ENCODE measurements at regions not wholly inside any gene's neighbourhood (a gene's known extent, or its start where the extent isn't known, plus 50 kb on each side); places are given as distances from the start of the nearest gene placed in this dataset.
"Not testable (repeated sequence)": the region's sequence is repeated elsewhere in the genome, so short reads cannot be mapped to it uniquely, and the experiment has no call there.

- no peaks in the 10 kb centered on the region for H3K9me3 Mint-ChIP-seq
- no peaks in the 10 kb centered on the region for H3K36me3 Mint-ChIP-seq (ENCODE audit: low read depth)
- H3K4me3 Mint-ChIP-seq, result no peak overlapping the region
- H3K4me1 Mint-ChIP-seq (ENCODE audit: low read depth), result no peaks in the 10 kb centered on the region
- no peaks in the 10 kb centered on the region for H3K27me3 Mint-ChIP-seq
- no peak for DNase-seq
- H3K27ac Mint-ChIP-seq, result no peak overlapping the region
Observed at GRCh38 chr11:109680127-109680526, 258.1 kb downstream of the C11orf87 start.

GRCh38 chr11:109682788-109683187 lies 260.8 kb downstream of the C11orf87 start:
- H3K4me3 Mint-ChIP-seq; DNase-seq; H3K9me3 Mint-ChIP-seq; H3K27ac Mint-ChIP-seq; H3K27me3 Mint-ChIP-seq; H3K36me3 Mint-ChIP-seq (ENCODE audit: low read depth); H3K4me1 Mint-ChIP-seq (ENCODE audit: low read depth): not testable (repeated sequence)

- no peak overlapping the region for H3K27ac Mint-ChIP-seq
- no peak for DNase-seq
Observed at GRCh38 chr11:109695696-109696095, 273.7 kb downstream of the C11orf87 start.

GRCh38 chr11:109696191-109696897 lies 274.4 kb downstream of the C11orf87 start:
- H3K36me3 Mint-ChIP-seq (ENCODE audit: low read depth), result no peaks in the 10 kb centered on the region
- no peak overlapping the region for H3K4me3 Mint-ChIP-seq
- DNase-seq, result no peak
- peaks cover 23% of the 10 kb centered on the region for H3K9me3 Mint-ChIP-seq
- no peaks in the 10 kb centered on the region for H3K4me1 Mint-ChIP-seq (ENCODE audit: low read depth)
- no peaks in the 10 kb centered on the region for H3K27me3 Mint-ChIP-seq
- no peak overlapping the region for H3K27ac Mint-ChIP-seq

More at GRCh38 chr11:109695696-109696095, 273.7 kb downstream of the C11orf87 start:
- H3K4me3 Mint-ChIP-seq, result no peak overlapping the region
- H3K9me3 Mint-ChIP-seq, result peaks cover 23% of the 10 kb centered on the region
- H3K36me3 Mint-ChIP-seq (ENCODE audit: low read depth), result no peaks in the 10 kb centered on the region
- no peaks in the 10 kb centered on the region for H3K4me1 Mint-ChIP-seq (ENCODE audit: low read depth)
- no peaks in the 10 kb centered on the region for H3K27me3 Mint-ChIP-seq

GRCh38 chr11:109697140-109697843 lies 275.3 kb downstream of the C11orf87 start:
- Mint-ChIP-seq H3K36me3 (ENCODE audit: low read depth) (no peaks in the 10 kb centered on the region), H3K27ac (no peak overlapping the region), H3K4me3 (no peak overlapping the region), H3K9me3 (peaks cover 23% of the 10 kb centered on the region), H3K4me1 (ENCODE audit: low read depth) (no peaks in the 10 kb centered on the region), H3K27me3 (no peaks in the 10 kb centered on the region)
- no peak for DNase-seq

- DNase-seq, result no peak
- H3K4me3 Mint-ChIP-seq, result no peak overlapping the region
- no peaks in the 10 kb centered on the region for H3K27me3 Mint-ChIP-seq
- no peak overlapping the region for H3K27ac Mint-ChIP-seq
- no peaks in the 10 kb centered on the region for H3K4me1 Mint-ChIP-seq (ENCODE audit: low read depth)
- peaks cover 23% of the 10 kb centered on the region for H3K9me3 Mint-ChIP-seq
- no peaks in the 10 kb centered on the region for H3K36me3 Mint-ChIP-seq (ENCODE audit: low read depth)
Observed at GRCh38 chr11:109698237-109698636, 276.2 kb downstream of the C11orf87 start.

- no peak overlapping the region for H3K27ac Mint-ChIP-seq
- H3K4me1 Mint-ChIP-seq (ENCODE audit: low read depth), result no peaks in the 10 kb centered on the region
- H3K27me3 Mint-ChIP-seq, result no peaks in the 10 kb centered on the region
- H3K9me3 Mint-ChIP-seq, result no peaks in the 10 kb centered on the region
- DNase-seq, result no peak
- no peaks in the 10 kb centered on the region for H3K36me3 Mint-ChIP-seq (ENCODE audit: low read depth)
- no peak overlapping the region for H3K4me3 Mint-ChIP-seq
Observed at GRCh38 chr11:109704432-109704831, 282.4 kb downstream of the C11orf87 start.

GRCh38 chr11:109706945-109707344 lies 285.0 kb downstream of the C11orf87 start:
- Mint-ChIP-seq H3K27ac (no peak overlapping the region), H3K4me3 (no peak overlapping the region), H3K36me3 (ENCODE audit: low read depth) (no peaks in the 10 kb centered on the region), H3K9me3 (no peaks in the 10 kb centered on the region), H3K27me3 (no peaks in the 10 kb centered on the region), H3K4me1 (ENCODE audit: low read depth) (no peaks in the 10 kb centered on the region)
- no peak for DNase-seq

- H3K4me3 Mint-ChIP-seq, result no peak overlapping the region
- no peak for DNase-seq
- no peaks in the 10 kb centered on the region for H3K9me3 Mint-ChIP-seq
- H3K27ac Mint-ChIP-seq, result no peak overlapping the region
- H3K27me3 Mint-ChIP-seq, result no peaks in the 10 kb centered on the region
- H3K36me3 Mint-ChIP-seq (ENCODE audit: low read depth), result no peaks in the 10 kb centered on the region
- H3K4me1 Mint-ChIP-seq (ENCODE audit: low read depth), result no peaks in the 10 kb centered on the region
Observed at GRCh38 chr11:109707411-109707810, 285.4 kb downstream of the C11orf87 start.

GRCh38 chr11:109708184-109708583 lies 286.2 kb downstream of the C11orf87 start:
- no peaks in the 10 kb centered on the region for H3K36me3 Mint-ChIP-seq (ENCODE audit: low read depth)

GRCh38 chr11:109714444-109714843 lies 292.5 kb downstream of the C11orf87 start:
- not testable (repeated sequence) for DNase-seq, H3K9me3 Mint-ChIP-seq

More at GRCh38 chr11:109708184-109708583, 286.2 kb downstream of the C11orf87 start:
- no peaks in the 10 kb centered on the region for H3K4me1 Mint-ChIP-seq (ENCODE audit: low read depth)
- no peak for DNase-seq
- H3K27ac Mint-ChIP-seq, result no peak overlapping the region
- no peaks in the 10 kb centered on the region for H3K27me3 Mint-ChIP-seq
- no peaks in the 10 kb centered on the region for H3K9me3 Mint-ChIP-seq
- no peak overlapping the region for H3K4me3 Mint-ChIP-seq

GRCh38 chr11:109715424-109715823 lies 293.4 kb downstream of the C11orf87 start:
- not testable (repeated sequence) for H3K36me3 Mint-ChIP-seq (ENCODE audit: low read depth); H3K4me3 Mint-ChIP-seq; H3K4me1 Mint-ChIP-seq (ENCODE audit: low read depth); H3K9me3 Mint-ChIP-seq; H3K27me3 Mint-ChIP-seq; H3K27ac Mint-ChIP-seq; DNase-seq

More at GRCh38 chr11:109714444-109714843, 292.5 kb downstream of the C11orf87 start:
- not testable (repeated sequence) for H3K27me3 Mint-ChIP-seq; H3K4me3 Mint-ChIP-seq; H3K27ac Mint-ChIP-seq; H3K36me3 Mint-ChIP-seq (ENCODE audit: low read depth); H3K4me1 Mint-ChIP-seq (ENCODE audit: low read depth)

- Mint-ChIP-seq H3K27ac (no peak overlapping the region), H3K9me3 (no peaks in the 10 kb centered on the region), H3K36me3 (ENCODE audit: low read depth) (no peaks in the 10 kb centered on the region), H3K4me1 (ENCODE audit: low read depth) (no peaks in the 10 kb centered on the region), H3K4me3 (no peak overlapping the region), H3K27me3 (no peaks in the 10 kb centered on the region)
- DNase-seq, result no peak
Observed at GRCh38 chr11:109726061-109726460, 304.1 kb downstream of the C11orf87 start.

- H3K9me3 Mint-ChIP-seq, result no peaks in the 10 kb centered on the region
- no peaks in the 10 kb centered on the region for H3K36me3 Mint-ChIP-seq (ENCODE audit: low read depth)
- no peak overlapping the region for H3K4me3 Mint-ChIP-seq
- H3K27me3 Mint-ChIP-seq, result no peaks in the 10 kb centered on the region
- no peak overlapping the region for H3K27ac Mint-ChIP-seq
- no peaks in the 10 kb centered on the region for H3K4me1 Mint-ChIP-seq (ENCODE audit: low read depth)
- no peak for DNase-seq
Observed at GRCh38 chr11:109728056-109728455, 306.1 kb downstream of the C11orf87 start.

GRCh38 chr11:109729761-109730160 lies 307.8 kb downstream of the C11orf87 start:
- Mint-ChIP-seq H3K27ac (no peak overlapping the region), H3K36me3 (ENCODE audit: low read depth) (no peaks in the 10 kb centered on the region), H3K9me3 (no peaks in the 10 kb centered on the region), H3K4me3 (no peak overlapping the region), H3K27me3 (no peaks in the 10 kb centered on the region), H3K4me1 (ENCODE audit: low read depth) (no peaks in the 10 kb centered on the region)
- no peak for DNase-seq

Measured in activated T-cell treated with anti-CD3 and anti-CD28 coated beads, Interleukin-2, amount 50 U/mL, for 24 hours (primary cell).